GM18858 (cell line): ENCODE measurements at regions not wholly inside any gene's neighbourhood (a gene's known extent, or its start where the extent isn't known, plus 50 kb on each side); places are given as distances from the start of the nearest gene placed in this dataset.

Experiments
- ATAC-seq: cut with Tn5 transposase; IDR thresholded peaks from one replicate; pipeline ENCODE4 v1.9.1; 2021; ENCODE audit not compliant: unreplicated experiment

DNA sequence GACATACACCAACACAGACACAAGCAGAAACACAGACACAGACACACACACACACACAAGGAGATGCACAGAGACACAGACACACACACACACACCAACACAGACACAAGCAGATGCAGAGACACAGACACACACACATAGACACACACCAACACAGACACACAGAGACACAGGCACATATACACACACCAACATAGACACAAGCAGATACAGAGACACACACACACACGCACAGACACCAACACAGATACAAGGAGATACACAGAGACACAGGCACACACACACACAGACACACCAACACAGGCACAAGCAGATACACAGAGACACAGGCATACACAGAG lies 347.2 kb upstream of the KLF6 start:
- ATAC-seq = no peak

DNA sequence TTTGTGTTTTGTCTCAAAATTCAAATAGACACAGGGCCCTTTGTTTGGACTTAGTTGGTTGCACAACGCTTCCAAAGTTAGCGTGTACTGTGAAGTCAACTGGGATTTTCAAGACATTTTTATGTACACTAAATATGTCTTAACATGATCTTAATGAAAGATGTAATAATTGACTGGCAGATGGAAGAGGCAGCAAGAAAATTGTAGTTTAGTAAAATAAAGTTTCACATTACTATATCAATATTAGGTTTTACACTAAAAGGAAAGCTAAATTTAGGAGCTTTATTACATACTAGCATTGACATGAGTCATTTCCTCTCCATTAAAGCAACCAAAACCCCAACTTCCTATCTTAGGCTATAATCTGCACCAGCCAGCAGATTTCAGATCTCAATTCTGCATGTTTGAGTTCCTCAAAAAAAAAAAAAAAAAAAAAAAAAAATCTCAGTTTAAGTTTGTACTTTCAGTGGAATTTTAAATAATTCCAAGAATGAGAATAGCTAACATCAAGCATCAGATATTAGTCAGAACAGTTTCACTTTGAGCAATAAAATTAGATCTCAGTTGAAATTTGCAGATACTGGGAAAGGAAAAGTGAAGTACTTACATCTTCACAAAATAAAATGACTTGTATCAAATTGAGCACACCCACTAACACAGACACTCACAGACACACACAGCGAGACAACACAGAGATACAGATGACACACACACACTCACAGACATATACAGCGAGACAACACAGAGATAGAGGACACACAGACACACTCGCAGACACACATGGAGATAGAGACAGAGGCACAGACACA lies 346.6 kb upstream of the KLF6 start:
- peak; percentile 71 for ATAC-seq

DNA sequence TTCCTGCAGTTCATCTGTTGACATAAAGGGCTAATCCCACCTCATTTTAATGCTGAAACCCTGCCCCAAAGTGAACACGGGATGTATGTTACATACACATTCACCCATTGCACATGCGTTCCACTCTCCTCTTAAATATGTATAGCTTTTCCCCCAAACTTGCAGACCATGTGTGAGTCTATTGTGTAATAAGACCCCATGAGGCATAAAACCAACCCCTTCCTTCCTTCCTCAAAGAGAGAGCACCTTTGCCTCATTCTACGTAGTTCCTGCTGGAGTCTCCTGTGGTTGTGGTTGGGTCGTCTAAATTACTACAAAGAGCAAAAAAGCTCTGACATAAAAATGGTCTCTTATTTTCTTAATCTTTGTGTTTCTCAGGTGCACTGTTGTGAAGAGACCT lies 345.7 kb upstream of the KLF6 start:
- ATAC-seq = no peak

DNA sequence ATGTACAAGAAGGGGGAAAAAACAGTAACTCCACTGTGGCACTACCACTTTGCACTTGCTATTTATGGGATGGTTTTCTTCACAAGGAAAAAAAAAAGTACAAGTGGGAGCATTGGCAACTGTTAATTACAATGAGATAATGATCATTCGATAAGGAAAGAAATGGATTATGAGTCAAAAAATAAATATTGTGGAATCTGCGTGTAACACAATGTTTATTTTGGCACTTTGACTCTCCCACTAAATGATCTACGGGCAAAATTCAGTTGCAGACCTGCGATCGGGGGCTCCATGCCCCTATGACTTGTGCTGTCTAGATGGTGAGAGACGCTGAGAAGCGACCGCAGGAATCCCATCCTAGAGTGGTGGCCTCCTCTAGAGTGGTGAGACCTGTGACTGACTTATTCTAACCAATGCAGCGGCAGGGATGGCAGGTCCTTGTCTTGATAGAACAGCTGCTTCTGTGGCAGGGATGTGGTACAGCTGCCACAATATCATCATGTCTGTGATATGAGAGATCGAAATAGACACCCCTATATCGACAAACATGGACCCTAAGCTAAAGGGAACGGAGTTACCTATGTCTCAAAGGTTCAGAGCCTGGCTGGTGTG lies 345.0 kb upstream of the KLF6 start:
- ATAC-seq = no peak

DNA sequence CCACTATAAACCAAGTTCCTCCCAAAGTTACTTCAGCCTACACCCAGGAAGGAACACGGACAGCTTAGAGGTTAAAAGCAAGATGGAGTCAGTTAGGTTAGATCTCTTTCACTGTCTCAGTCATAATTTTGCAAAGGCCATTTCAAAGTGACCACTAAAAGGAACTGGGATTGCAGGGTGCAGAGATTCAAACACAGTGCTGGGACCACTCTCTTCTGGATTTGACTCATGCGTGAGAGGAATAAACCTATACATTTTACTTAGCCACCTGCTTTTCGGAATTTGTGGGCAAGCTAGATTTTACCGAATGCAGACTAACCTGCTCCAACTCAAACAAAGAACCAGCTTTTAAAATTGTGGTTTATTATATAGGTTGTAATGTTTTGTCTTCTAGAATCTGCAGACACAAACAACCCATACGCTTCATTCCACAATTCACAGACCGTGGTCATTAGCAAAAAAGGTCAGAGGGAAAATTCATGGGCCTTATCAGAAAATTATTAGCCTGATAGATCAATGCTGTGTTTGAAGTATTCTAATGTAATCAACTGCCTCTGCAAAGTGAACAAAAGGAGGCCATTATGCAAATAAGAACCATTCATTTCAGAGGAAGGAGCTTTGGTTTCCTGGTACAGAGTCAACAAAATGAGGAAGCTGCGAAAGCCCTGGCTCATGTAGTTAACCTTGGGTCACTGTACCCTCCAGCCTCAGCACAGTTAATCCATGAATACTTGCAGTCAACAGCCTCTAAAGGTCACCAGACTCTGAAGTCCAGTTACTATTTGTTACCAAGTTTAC lies 342.7 kb upstream of the KLF6 start:
- peak; percentile 32 for ATAC-seq

DNA sequence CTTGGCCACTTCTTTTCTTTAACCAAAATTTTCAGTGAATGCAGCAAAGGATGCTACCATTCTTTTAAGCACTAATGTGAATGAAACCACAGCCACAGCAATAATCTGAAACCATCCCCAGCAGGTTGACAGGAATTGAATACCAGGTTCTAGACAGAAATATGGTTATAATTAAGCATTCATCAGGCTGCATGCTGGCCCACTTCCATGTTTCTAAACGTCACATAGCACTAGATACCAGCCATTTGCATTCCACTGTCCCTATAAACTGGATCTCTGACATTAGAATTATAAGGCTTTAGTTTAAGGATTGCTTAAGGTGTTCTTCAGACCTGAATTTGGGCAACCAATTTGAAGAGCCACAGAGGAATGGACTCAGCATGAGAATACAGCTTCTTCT lies 340.8 kb upstream of the KLF6 start:
- ATAC-seq = no peak

DNA sequence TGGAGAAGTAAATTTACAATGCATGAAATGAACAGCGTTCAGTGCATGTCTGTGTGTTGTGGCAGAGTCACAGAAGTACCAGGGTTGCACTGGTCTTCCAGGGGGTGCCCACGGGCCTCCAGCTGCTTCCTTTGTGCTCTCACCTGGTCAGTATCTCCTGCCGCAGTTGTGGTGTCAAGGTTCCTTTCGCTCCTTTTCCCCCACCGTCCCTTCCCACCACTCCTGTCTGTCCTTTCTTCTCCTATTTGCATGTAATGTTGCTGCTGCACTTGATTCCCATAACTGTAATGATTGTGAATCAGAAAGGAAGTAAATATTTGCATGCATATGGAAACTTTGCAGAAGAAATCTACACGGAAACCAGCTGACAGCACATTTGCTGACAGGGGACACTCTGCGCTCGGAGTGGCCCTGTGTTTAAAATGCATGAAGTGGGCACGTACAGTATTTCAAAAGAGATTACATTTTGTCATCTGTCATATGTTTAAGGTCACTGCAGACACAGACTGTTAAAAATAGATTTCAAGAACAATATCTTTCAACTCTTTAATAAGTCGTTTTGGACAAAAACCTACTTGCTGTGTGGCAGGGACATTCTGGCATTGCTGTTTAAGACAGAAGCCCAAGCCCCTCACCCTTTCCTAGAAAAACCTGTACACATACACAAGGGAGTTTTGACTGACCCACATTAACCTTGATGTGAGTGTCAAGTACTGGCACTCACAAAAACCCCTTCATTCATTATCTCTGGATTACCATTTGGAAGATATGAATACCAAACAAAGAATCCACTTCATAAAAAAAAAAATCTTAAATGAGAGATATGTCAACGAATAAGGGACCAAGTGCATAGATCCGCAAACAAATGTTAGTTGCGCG lies 336.7 kb upstream of the KLF6 start:
- ATAC-seq = peak; percentile 75

DNA sequence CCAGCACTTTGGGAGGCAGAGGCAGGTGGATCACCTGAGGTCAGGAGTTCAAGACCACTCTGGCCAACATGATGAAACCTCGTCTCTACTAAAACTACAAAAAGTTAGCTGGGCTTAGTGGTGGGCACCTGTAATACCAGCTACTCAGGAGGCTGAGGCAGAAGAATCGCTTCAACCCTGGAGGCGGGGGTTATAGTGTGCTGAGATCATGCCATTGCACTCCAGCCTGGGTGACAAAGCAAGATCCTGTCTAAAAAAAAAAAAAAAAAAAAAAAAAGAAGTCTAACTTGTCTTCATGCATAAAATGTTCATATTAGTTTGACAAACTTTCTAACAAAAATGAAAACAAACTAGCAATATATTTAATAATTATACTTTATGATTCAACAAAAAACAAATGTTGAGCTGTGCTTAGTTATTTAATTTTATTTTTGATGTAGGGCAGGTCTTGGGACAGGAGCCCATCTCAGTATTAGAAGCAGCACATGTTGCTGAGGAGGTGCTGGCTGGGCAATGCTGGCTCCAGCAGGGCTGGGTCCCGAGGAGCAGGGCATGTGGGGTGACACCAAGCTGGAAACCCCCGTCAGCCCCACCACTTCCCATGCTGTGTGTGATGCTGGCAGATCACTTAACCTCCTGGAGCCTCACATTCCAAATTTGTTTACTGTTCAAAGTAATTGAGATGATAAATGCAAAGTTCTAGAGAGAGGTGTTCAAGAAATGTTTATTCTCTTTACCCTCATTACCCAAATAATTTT lies 335.3 kb upstream of the KLF6 start:
- ATAC-seq = no peak

DNA sequence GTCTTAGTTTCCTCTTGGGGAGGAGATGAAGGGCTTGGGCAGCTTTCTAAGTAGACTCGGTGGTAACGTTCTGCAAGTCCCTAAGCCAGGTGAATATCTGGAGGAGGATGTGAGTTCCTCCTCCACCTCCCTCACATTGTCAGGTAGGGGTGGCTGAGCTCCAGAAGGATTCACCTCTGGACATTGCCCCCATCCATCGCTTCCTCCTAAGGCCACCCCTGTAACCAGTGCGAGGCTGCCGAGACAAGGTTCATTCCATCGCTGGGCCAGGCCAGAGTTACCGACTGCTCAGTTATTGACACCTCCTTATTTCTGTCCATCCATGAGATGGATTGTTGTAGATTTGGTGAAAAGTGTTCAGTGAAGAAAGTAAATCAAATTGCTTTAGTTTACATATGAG lies 334.1 kb upstream of the KLF6 start:
- ATAC-seq = no peak

DNA sequence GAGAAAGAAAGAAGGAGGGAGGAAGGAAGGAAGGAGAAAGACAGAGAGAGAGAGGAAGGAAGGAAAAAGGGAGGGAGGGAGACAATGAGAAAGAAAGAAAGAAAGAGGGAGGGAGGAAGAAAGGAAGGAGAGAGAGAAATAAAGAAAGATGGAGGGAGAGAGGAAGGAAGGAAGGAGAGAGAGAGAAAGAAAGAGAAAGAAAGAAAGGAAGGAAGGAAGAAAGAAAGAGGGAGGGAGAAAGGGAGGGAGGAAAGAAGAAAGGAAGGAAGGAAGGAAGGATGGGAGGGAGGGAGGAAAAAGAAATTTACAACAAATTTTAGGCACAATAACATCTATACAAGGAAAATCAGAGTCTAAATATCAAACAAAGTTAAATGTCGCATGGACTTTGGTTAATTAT lies 332.6 kb upstream of the KLF6 start:
- ATAC-seq = no peak

DNA sequence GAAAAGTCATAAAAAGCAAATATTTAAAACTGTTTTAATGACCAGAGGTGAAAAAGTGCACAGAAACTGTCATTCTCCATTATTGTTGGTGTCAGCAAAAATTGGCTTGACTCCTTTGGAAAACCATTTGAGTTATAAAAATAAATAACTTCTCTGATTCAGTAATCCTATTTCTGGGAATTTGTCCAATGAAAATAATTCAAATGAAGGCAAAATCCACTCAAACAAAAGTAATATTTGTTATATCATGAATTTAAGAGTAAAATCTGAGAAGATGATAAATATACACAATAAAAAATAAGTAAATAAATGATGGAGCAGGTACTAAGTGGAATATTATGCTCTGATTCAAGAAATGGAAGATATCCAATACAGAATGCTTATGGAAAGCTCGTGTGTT lies 326.6 kb upstream of the KLF6 start:
- no peak for ATAC-seq

DNA sequence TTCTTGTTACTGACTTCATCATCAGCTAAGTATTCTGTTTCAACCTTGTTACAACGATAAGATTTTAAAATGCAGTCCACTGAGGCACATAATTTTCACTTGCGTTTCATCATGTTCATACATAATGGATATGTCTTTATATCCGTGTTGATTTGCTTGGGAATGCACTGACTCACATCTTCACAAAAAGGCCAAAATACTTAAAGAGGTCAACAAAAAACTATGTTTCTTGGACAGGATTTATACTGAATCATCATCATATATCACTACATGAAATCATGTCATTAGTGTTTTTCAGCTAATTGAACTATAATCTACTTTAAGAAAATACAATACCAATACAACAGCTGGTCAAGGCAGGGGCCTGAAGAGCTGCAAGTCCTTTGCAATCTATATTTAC lies 324.5 kb upstream of the KLF6 start:
- ATAC-seq = no peak

DNA sequence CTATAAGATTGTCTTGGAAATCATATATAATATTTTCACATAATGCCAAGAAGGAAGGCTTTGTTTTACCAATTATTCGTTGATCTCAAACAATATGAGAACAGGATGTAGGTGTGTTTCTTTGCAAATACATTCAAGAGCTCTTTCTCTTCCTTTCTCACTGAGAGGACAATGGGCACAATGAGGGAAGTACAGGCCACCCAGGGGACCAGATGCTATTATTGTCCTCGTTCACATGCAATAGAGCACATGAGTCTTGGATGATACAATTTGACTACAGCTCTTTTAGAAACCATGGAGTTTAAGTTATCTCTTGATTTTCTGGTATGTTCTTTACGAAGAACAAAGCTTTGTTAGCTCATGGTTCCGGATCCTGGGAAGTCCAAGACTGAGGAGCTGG lies 323.7 kb upstream of the KLF6 start:
- no peak for ATAC-seq

DNA sequence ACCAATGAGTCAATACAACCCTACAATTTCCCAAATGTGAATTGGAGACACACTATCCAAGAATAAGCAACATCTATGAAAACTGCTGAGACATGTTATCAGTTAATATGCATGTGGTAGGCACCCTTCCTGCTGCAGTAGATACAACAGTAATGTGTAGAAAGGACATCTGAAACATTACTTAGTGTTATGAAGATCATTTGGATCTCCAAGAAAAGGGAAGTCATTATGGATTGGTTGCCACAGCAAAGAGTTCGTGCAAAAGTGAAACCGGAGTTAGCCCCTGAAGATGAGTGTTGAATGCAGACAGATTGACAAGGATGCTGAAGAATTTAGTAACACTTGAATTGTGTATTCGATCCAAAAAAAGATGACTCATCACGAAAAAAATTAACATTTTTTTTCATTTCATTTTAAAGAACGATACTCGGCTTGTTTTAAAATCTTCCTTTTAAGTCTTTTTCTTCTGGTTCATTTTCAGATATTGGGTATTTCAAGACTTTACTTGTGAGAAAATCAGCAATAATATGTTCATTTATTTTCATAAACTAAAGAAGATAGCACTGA lies 322.4 kb upstream of the KLF6 start:
- no peak for ATAC-seq

DNA sequence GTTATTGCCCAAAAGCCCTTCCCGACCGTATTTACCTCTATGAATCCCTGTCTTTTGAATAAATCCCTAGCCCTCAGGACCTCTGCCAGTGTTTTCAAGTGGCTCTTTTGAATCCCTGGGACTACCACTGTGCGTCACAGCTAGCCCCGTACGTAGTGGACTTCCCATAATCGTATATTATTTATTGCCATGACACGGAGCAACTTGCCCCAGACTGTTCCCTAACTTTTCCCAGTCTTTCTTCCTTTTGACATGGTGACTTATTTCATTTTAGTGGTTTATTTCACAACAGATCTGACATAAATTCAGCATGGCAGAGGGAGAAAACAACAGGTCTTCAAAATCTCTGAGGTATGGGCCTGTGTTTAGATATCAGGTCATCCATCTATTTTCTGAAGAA lies 318.6 kb upstream of the KLF6 start:
- no peak for ATAC-seq

DNA sequence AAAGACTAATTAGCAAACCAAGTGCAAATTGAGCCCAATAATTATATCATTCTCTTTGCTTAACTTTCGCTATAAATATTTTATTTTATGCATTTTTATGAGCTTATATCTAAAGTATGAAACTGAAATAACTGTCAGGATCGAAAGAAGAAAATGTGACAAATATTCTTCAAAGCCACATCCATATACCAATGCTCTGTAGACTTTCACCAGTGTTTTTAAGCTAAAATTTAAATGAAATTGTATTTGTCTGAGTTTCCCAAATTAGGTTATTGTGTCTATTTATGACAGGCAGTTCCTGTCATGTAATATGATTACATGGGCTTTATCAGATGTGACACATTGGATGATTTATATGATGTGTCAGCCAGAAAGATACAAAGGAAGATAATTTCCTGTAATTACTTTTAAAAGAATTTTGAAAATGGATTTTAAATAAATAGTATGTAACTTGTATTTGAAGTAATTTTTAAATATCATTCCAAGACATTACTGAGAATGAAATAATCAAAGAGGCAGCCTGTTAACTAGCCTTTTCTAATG lies 317.9 kb upstream of the KLF6 start:
- ATAC-seq = no peak

DNA sequence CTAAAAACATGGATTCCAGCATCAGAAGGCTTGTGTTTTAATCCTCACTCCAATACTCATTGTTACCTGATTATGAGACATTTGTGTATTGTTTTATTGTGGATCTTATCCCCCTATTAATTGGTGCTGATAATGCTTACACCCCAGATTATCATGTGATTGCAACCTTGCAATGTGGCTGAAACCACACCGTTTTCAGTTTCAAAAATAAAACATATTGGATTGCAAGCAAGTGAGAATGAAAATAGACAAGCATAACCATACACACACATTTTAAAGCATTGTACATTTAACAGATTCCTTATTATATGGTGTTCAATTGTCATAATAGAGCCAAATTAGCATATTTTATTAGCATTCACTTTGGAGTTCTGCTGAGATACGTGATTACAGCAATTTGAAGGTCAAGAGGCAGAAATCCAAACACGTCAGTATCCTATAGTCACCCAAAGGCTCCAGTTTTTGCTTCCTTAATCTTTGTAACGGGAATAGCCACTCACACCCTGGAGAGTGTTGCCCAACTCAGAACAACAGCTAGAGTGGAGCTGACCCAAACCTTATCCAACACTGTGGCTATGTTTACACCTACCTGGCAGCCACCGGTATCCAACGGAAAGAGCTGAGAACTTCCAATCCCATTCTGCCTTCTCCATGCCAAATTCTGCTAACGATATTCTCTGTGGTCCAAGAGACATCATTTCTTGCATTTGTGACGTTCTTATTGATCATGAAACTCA lies 317.1 kb upstream of the KLF6 start:
- ATAC-seq = peak; percentile 62

DNA sequence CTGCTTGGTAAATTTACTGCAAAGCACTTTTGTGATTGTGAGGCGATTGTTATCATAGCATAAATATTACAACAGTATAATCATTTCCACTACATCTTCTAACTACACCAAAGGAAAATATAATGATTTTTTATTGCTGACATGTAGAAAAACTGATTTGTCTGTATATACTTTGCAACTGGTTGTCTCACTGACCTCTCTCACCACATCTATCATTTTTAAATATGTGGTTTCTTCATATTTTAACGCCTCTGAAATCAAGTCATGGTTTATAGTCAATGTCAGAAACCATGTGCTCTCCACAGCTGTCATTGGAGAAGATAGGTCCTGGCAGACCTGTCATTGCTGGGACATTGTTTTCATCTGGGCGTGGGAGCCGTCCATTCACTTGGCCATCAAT lies 315.4 kb upstream of the KLF6 start:
- no peak for ATAC-seq

DNA sequence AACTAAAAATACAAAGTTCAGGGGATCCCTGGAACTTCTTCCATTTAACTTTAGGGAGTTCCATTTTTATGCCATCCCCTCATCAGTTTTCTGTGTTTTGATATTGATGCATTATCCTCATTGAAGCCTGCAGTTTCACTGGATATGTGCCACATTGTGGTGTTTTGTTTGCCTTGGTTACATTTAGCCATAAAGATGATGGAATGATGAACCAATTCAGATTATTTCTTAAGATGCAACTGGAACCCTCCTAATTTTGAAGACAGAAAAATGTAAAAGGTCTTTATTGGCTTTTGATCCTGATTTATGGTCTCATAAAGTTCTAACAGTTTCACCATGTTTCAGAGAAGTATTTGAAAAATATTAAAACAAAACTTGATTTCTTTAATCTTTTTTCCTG lies 314.2 kb upstream of the KLF6 start:
- no peak for ATAC-seq
